T-helper 1 cell (primary cell): ENCODE measurements at regions not wholly inside any gene's neighbourhood (a gene's known extent, or its start where the extent isn't known, plus 50 kb on each side); places are given as distances from the start of the nearest gene placed in this dataset.
"Not testable (repeated sequence)": the region's sequence is repeated elsewhere in the genome, so short reads cannot be mapped to it uniquely, and the experiment has no call there.

Experiments
- DNase-seq, 5 donors: peaks; one replicate each; pipeline ENCODE4 v3.0.0-alpha.2; 2012 to 2020

DNA sequence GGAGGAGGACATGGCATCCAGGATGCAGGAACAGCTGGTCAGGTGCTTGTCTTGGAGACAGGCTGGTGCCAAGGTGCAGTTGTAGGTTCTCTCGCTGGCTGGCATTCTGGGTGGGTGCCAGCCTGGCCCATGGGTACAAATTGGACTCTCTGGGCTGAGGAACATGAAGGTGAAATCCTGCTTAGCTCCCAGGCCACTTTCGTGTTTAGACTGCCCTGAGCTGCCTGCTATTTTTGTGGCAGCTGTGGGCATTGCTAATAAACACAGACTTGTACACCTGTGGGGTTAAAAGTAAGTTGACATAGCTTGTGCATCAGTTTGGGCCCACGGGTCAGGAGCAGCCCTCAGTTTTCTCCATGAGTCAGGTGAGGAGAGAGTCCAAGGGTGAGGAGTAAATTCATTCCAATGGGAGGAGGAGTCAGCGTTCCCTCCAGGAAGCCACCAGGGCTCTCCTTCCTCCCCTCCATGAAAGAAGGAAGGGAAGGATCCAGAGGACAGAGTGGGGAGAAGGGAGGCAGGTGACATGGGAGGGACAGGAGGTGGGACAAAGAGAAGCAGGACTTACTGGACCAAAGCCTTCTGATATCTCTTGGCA lies 380.0 kb downstream of the GLRX3 start:
- no peak for DNase-seq

DNA sequence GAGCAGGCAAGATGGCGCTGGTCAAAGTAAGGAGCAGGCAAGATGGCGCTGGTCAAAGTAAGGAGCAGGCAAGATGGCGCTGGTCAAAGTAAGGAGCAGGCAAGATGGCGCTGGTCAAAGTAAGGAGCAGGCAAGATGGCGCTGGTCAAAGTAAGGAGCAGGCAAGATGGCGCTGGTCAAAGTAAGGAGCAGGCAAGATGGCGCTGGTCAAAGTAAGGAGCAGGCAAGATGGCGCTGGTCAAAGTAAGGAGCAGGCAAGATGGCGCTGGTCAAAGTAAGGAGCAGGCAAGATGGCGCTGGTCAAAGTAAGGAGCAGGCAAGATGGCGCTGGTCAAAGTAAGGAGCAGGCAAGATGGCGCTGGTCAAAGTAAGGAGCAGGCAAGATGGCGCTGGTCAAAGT lies 382.7 kb downstream of the GLRX3 start:
- not testable (repeated sequence) for DNase-seq

DNA sequence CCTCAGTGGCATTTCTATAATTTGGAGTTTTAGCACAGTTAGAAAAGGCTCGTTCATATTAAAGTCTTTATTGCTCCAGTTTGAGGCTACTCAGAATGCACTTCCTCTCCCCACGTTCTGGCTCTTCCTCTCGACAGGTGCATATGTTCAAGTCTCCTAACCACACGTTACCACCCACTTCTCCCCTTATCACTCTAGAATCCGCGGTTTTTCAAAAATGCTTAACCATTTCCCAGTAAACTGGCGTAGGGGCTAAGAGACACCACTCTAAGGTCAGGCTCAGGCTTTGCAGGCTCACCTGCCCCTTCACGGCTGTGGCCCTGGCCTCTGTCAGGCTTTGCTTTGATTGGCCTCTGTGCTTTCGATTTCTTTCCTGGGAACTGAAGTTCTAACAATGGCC lies 383.6 kb downstream of the GLRX3 start:
- no peak for DNase-seq

DNA sequence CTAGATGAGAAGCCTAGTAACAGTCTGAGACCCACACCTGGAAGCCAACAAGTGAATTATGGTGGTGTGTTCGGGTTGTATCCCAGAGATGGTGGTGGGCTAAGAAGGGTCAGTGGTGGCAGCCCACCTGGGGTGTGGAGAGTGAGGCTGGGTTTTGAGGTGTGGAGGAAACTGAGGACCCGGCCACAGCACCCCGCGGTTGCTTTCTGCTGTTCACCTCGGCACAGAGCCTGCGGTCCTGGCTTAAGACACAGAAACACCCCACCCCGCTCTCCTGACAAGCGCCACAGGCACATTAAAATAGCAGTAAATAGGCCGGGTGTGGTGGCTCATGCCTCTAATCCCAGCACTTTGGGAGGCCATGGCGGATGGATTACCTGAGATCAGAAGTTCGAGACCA lies 395.1 kb downstream of the GLRX3 start:
- DNase-seq: no peak

DNA sequence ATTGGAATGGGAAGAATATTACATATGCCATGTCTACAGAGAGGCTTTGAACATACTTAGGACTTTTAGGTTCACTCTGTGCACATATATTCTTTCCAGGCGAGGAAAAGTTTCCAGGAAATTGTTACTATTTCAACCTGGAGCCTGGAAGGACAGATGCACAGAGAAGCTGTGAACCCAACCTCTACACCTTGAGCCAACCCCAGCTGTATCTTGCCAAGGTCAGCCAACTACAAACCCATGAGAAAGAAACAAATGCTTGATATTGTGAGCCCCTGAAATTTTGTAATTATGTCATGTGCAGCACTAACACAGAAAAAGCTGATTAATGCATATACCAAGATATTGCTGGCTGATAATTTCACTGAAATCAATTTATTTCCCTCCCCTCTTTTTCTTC lies 404.9 kb downstream of the GLRX3 start:
- no peak for DNase-seq

DNA sequence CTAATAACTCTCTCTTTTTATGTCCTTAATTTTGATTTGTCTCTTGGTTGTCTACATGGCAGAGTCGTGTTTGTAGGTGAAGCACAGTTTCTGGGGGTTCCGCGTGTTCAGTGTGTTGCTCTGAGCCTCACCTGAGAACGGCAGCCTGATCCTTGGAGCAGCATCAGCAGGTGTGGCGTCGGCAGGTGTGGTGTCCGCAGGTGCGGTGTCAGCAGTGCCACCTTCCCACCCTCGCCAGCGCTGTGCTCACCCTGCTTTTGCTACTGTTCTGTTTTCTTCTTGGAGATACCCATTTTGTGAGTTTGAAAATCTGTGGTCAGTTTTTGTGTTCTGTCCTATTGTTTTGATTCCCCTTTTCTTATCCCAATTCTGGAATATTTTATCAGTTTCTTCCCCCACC lies 406.6 kb downstream of the GLRX3 start:
- DNase-seq: no peak

DNA sequence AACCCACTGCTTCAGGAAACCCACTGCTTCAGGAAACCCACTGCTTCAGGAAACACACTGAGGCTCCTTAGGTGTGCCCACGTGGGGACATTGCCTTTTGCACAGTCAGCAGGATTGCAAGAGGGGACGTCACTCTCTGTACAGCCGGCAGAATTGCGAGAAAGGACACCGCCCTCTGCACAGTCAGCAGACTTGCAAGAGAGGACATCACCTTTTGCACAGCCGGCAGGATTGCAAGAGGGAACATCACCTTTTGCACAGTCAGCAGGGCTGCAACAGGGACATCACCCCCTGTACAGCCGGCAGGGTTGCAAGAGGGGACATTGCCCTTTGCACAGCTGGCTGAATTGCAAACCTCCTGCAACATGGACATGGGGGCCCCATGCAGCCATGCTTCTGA lies 407.6 kb downstream of the GLRX3 start:
- no peak for DNase-seq

DNA sequence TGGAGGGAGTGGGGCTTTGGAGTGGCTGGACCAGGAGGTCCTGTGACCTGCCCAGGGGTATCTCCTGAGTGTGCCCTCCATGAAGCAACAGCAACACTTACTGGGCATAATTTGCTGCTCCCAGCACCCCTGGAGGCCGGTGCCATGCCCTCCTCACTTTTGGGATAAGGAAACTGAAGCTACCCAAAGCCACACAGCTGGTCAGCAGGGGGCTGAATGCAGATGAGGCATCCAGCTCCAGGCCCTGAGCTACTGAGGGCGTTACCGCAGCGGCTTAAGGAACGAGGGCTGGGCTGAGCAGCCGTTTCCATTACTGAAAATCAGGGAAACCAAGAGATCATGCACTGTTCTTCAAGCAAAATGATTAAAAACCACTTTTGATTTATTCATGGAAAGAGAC lies 408.9 kb downstream of the GLRX3 start:
- no peak for DNase-seq

DNA sequence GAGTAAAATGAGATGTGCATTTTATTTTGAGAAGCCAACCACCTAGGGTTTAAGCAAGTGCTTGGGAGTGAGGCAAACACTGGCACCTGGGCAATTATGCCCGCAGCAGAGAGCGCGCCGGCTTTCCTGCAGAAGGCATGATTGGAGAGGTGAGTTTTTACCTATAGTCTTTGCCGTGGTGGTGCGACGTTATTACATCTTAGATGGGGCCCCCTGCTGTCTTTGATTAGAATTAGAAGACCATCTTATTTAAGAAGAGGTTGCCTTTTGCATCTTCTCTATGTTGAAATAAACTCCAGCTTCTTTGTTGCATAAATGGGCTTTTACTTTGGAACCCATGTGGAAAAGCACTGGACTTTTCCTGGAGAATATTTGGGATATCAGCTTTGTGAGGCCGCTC lies 409.5 kb downstream of the GLRX3 start:
- DNase-seq: no peak

DNA sequence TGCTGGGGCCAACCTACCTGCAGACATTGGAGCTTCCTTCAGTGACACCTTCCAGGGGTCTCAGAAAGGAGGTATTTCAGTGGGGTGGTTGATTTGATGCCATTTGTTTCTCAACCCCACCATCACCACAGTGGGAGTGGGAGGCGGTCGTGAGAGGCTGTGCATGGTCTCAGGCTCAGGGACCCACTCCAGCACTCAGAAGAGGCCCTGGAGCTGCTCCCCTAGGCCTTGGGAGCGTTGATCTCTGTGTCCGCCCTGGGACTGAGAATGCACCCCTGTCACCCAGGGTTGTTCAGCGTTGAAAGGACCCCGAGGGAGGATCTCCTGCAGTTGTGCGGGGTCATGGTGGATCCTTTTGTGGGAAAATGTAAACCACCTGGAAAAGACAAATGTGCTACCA lies 410.6 kb downstream of the GLRX3 start:
- no peak for DNase-seq

DNA sequence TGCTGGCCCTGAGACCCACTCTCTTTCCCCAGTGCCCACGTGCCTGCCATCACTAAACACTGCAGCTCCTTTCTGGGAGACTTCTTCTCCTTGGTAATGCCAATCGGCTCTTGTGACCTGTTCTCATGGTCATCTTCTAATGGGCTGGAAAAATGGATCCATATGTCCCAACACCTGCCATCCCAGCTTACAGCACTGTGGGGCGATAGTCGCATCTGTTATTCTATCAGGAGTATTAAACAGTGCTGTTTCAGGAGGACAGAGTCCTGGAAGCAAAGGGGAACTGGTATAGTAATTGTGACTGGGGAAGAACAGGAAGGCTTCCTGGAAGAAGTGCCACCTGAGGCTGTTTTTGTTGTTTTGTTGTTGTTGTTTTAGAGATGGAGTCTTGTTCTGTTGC lies 411.2 kb downstream of the GLRX3 start:
- no peak for DNase-seq

DNA sequence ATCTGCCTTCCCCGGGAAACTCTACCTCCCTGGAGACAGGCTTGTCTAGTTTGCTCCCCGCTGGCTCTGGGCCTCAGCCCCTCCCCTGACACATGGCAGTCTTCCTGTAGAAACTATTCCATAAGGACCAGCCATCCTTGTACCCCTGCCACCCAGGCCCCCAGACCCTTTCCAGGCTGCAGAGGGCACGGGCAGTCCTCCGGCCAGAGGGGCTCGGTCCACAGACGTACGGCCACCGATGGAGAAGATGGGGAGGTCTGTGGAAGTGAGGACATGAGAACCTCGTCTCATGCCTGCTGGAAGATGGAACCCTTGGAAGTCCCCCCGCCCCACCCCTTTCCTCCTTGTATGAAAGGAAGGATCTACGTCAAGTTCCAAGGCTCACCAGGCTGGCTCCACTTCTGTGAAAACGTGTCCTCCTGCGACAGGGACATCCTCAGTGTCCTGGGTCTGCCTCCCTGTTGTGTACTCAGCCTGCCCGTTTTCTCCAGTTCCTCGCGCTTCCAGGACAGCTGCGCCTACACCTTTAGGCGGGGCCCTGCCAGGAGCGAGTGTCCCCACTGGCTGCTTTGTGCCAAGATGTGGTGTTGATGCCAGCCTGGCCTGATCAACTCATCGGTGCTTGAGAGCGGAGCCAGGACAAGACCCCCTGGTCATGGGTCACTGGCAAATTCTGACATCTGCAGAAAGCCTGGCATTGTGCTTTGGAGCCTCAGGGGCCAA lies 414.9 kb downstream of the GLRX3 start:
- no peak for DNase-seq

DNA sequence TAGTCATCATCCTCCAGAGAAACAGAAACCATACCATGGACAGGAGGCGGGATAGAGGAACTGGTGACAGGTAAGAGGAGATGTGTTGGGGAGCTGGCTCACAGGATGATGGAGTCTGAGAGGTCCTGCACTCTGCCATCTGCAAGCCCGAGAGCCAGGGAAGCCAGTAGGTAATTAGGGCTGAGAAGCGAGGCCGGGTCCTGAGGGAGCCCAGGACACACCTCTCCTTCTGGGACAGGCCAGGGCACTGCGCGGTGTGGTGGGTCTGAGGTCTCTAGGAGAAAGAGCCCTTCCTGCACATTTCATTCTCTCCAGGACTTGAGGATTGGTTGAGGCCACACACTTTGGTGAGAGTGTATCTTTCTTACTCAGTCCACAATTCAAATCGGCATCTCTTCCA lies 415.5 kb downstream of the GLRX3 start:
- DNase-seq: no peak

DNA sequence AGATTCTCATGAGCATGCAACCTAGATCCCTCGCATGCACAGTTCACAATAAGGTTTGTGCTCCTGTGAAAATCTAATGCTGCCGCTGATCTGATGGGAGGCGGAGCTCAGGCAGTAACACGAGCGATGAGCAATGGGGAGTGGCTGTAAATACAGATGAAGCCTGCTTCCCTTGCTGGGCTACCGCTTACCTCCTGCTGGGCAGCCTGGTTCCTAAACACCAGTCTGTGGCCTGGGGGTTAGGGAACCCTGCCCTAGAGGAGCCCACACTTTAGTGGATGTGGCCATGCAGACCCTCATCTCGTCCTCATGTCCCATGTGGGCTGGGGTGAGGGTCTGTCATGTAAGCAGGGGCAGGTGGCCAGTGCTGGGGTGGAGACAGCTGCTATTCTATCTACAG lies 417.6 kb downstream of the GLRX3 start:
- no peak for DNase-seq

DNA sequence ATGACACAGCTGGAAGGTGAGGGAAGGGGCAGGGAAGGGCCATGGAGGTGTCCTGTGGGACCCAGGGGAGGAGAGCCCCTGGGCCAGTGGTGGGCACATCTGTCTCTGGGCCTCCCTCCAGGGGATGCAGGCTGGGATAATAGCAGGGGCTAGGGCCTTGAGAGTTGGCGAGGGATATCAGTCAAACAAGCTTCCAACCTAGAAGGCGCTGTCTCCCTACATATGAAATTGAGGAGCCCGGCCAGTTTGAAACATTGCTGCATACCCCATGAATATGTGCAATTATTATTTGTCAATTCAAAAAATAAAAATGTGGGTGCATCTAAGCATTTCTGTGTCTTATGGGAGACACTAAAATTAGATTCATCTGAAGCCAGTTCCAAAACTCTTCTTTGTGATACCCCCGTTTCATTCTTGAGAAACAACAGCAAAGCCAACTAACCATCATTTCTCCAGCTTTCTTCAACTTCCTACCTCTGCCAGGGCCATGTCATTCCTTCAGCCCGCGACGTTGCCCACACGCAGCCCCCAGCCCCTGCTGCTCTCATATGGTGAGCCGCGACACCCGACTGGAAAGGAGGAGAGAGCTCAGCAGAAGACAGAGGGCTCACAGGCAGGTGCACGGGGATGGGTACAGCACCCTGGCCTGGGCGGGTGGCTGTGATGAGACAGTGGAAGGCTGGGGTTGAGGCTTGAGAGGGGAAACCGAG lies 418.7 kb downstream of the GLRX3 start:
- DNase-seq: no peak

DNA sequence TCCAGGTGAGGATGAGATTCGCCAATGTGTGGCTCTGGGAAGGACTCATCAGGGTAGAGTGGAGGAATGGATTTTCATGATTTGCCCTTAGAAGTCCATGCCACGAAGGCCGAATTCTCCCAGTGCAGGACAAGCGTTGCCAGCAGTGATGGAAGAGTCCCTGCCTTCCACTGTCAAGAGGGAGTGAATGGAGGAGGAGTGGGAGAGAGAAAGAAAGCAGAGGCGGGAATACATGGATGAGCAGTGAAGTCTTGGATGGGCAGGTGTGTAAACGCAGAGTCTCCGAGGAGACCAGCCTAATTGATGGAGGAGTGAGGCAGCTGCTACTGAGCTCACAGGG lies 419.2 kb downstream of the GLRX3 start:
- DNase-seq: no peak

DNA sequence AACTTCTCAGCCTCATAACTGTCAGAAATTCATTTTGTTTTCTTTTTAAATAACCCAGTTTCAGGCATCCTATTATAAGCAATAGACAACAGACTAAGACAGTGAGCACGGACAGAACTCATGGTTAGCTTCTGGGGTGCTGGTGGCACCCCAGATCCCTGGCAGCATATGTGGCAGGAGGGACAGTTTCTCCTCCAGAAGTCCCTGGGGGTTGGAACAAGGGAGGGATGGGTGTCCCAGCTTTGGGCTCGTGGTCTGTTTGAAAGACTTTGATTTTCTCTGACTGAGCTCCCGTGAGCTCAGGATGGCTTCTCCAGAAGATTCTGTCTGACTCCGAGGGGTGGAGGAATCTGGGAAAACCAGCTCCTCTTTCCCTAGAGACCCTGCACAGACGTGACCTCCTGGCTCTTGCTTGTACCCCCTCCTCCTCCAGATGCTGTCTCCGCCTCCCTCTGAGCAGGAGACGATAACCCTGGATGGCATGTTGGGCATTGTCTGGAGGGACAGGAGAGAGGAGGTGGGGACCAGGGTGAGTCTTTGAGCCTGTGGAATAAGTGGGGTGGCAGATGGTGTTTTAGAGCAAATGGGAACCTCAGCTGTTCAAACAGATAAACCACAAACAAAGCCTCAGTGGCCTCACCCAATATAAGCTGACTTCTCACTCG lies 421.1 kb downstream of the GLRX3 start:
- DNase-seq: no peak

DNA sequence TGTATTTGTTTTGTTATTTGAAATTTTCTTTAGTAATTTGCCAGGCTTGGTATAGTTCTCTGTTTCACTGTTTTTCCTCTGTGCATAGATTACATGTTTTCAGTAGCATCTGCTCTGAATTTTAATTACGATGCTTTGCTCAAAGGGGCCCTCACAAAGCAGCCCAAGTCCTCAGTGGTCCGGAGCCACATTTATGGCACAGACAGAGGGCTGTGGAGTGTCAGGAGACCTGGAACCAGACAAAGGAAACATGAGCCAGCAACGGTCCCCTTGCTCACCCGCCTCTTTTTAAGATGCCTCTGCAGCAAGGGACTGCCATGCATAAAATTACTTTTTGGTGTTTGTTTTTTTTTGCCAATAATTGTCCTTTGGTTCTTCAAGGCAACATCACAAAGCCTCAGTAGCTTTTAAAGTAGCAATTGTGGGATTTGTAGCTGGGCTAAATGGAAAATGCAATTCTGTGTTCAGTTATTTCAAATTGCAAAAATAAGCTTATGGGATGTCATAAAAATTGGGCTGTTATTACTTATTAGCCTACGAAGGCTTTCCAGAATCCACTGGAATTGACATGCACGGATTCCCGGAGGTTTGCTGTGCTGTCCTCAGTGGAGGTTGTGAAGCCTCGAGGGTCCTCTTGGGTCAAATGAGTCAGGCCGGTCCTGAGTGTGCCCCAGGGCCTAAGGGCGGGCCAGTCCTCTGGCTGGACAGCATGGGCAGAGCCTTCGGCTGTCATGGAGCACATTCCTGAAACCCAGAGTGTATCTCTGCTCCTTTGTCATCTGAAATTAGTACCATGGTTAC lies 422.8 kb downstream of the GLRX3 start:
- no peak for DNase-seq

DNA sequence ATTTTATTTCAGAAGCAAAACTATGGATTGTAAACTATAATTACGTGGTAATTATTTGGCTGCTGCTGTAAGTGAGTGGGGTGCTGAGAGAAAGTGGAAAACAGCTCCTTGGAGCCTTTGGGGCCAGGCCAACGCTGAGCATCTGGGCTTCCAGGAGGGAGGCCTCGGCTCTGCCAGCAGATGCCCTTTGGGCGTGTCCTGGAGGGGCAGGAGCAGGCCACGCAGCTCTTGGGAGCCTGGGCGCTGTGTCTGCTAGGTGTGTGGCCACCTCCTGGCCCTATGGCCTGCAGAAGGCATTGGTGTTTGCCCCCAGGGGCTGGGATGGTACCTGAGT lies 423.3 kb downstream of the GLRX3 start:
- DNase-seq: no peak

DNA sequence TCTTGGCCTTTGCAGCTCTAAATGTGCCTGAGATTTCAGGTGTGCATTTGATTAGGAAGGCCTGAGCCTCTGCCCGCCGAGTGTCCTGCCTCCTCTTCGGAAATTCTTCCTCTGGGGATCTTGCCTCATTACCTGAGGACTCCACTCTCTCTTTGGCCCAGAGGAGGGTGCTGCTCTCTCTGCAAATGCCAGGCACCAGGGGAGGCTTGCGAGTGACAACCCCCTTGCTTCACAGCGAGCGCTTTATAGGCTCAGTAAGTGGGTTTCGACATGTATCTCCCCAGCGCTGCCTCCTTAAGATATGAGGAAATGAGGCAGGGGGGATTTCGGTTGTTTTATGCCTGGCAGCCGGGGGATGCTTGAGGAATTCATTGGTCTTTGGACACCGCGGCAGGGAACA lies 423.9 kb downstream of the GLRX3 start:
- DNase-seq: no peak

DNA sequence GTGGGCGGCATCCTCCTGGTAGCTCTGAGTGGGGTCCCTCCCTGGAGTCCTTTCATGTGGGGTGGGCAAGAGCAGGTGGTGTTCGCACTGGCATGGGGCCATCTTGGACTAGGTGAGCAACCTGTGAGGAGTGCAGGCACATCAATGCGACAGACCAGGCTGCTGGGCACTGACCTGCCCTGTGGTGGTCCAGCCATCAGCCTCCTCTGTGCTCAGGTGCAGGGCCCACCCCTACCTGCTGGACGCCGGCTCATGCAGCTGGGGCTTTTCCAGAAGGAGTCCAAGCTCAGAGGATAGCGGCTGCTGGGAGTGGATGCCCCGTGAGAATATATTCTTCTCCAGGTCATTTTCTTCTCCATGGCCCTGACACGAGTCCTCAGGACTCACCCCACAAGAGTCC lies 424.4 kb downstream of the GLRX3 start:
- DNase-seq: no peak

DNA sequence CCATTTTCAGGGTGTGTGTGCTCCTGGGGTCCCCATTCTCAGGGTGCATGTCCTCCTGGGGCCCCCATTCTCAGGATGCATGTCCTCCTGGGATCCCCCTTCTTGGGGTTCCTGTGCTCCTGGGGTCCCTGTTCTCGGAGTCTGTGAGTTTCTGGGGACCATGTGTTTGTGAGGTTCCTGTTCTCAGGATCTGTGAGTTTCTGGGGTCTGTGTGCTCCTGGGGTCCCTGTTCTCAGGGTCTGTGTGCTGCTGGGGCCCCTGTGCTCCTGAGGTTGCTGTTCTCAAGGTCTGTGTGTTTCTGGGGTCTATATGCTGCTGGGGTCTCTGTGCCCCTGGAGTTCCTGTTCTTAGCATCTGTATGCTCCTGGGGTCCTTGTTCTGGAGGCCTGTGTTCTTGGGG lies 425.5 kb downstream of the GLRX3 start:
- no peak for DNase-seq

DNA sequence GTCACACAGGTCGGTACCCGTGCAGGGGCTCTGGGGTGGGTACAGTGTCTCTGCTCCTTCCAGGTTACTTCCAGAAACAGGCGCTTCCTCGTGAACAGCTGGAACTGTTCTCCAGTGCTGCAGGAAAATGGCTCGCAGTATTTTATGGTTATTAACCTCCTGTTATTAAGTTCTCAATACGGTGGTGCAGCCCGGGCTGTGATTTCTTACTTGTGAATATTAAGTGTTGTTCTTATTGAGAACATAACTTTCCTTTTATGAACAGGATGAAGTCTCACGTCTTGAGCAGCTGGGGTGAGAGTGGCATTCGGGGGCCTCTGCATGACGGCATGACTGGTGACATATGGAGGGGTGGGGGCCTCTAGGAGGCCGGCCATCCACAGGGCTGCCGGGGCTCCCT lies 430.8 kb downstream of the GLRX3 start:
- DNase-seq: no peak
